ENCODE measurements at regions not wholly inside any gene's neighbourhood (a gene's known extent, or its start where the extent isn't known, plus 50 kb on each side); places are given as distances from the start of the nearest gene placed in this dataset.
"Not testable (repeated sequence)": the region's sequence is repeated elsewhere in the genome, so short reads cannot be mapped to it uniquely, and the experiment has no call there.

DNA sequence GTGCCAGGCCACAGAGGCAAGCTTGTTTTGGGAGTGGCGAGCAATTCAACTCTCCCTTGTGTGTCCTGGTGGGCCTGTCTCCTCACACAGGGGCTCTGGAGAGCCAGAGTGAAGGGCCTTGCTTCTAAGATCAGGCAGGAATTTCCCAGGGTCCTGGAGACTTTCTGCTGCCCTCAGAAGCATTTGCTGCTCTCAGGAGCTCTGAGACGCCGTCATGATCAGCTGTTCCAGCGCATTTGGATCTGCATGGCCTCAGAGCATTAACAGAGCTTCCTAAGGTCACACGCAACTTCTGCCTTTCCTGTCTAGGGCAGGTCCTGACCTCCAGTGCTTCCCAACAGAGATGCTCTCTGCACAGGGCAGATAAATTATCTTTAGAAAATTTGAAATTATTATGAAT lies 52.2 kb upstream of the C10orf90 start:
- no peak for DNase-seq

DNA sequence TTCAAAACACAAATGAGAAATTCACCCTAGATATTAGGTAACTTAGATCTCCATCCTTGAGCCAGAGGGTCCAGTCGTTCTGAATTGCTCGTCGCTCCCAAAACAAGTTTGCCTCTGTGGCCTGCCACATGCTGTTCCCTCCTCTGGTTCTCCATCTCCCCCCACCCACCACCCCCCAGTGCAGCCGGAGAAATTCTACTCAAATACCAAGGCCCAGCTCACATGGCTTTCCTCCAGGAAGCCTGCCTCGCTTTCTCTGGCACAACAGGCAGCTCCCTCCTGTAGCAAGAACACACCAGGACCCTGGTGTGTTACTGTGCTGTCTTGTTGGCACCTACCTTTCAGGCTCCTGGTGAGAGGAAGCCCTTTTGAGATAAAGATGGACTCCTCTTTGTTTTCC lies 52.7 kb upstream of the C10orf90 start:
- DNase-seq: no peak

DNA sequence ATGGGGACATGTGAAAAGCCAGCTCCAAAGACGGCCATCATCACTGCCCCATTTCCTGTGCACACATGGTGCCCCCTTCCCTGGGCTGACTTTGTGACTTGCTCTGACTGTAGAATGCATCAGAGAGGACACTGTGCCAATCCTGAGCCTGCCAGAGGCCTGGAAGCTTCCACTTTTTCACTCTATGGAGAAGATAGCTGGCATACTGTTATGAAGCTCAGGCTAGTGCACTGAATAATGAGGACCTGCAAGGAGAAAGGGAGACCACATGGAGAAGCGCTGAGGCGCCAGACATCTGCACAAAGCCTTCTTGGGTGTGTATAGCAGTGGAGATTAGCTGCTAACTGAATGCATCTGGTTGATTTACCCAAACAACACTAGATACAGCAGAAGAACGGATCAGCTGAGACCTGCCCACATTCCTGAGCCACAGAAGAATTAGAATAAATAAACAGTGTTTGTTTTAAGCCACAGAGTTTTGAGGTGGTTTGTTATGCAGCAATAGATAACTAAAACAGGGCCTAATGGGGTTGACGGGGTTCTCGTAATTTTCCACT lies 58.9 kb upstream of the C10orf90 start:
- no peak for DNase-seq

DNA sequence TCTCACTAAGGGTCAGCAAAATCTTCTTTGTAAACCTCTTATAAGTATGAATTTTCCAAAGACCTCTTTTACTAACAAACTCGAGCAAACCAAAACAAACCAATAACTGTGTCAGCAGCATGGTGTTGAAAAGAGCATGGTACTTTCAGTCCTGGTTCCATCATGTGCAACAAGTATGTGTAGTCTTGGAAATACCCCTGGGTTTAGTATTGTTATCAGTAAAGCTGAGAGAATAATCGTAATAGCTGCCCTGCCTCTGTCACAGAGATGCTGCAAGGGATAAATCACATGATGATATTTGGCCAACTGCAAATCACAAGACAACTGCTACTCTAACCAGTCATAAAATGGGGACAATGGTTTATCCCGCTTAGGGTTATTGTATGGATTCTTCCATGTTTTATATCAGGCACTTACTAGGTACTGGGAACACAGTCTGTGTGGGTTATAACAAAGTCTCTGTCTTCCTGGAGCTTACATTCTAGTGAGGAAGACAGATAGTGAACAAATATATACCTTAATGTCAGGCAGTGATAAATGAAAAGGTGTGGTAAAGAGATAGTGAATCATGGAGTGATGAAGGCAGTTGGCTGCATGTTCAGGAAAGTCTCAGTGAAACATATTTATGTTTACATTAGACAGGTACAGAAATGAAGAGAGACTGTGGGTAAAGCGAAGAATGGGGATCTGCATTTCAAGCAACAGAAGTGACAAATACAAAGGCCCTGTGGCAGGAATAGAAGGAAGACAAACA lies 60.5 kb upstream of the C10orf90 start:
- DNase-seq: no peak

DNA sequence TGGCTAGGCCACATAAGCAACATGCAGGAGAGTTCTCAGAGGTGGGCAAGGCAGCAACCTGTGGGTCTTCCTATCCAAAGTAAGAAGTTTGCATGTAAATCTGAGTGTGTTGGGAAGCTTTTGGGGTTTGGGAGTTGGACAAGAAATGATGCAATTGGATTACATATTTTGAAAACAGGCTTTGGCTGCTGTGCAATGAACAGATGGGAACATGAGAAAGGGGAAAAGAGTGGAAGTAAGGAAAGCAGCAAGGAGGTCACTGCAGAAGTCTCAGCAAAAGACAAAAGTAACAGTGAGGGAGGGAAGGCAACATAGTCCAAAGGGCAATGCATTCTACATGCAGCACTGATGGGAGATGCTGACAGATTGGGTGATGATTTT lies 61.1 kb upstream of the C10orf90 start:
- DNase-seq: peak; percentile 45

DNA sequence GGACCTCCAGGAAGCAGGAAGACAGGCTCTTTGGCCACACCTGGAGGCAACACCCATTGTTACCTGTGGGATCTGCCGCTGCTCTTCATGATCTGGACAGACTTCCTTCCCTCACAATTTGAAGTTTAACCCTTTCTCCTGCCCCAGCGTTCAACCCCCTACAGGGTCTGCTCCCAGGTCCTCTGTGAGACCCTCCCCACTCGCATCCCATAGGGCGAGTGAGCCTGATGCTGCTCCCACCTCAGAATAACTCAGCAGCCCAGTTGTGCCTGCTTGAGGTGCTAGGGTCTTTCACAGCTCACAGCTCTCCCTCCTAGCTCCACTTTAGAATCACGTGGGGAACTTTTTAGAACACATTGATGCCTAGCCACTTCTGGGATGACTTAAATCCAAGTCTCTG lies 61.8 kb upstream of the C10orf90 start:
- DNase-seq: no peak

DNA sequence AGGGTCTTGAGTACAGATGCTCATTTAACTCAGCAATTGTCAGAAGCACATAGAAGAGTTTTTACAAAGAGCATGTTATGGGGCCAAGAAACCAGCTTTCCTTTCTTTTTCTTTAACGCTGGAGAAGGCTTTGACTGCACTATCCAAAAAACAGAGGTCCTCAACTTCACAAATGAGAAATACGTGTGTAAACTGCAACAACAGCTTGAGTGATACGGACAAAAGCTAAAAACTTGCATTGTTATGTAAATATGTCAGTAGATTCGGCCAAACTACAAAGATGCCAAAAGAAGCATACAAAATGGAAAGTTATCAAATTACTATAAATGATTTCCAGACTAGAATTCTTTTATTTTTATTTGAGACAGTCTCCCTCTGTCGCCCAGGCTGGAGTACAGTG lies 62.4 kb upstream of the C10orf90 start:
- DNase-seq: no peak

DNA sequence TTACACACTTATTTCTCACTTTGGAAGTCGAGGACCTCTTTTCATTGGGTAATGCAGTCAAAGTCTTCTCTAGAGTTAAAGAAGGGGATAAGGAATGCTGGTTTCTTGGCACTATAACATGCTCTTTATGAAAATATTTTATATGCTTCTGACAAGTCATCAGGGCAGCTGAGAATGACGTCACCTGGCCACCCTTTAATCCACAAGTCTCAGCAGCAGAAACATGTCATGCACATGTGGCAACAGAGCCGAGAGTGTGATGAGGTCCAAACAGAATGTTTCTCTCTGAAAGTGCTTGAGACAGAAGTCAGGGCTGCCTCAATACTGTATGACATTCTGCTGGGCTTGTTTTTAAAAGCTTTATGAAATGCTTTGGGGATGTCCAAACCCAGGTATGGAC lies 63.5 kb upstream of the C10orf90 start:
- peak; percentile 54 for DNase-seq

DNA sequence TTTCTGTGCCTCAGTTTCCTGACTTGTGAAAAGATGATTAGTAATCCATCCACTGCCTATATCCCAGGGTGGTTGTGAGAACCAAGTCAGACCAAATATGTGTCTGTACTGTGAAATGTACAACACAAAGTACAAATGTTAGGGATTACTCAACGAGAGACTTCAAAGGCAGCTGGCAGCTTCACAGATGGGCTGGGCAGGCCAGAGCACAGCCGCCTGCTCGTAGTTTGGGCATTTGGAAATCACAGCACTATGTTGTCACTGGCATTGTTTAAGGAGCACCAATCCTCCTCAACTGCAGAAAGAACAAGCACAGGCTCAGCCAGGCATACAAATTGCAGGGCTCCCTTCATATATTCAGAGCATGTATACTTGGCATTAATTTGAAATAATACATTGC lies 64.5 kb upstream of the C10orf90 start:
- no peak for DNase-seq

DNA sequence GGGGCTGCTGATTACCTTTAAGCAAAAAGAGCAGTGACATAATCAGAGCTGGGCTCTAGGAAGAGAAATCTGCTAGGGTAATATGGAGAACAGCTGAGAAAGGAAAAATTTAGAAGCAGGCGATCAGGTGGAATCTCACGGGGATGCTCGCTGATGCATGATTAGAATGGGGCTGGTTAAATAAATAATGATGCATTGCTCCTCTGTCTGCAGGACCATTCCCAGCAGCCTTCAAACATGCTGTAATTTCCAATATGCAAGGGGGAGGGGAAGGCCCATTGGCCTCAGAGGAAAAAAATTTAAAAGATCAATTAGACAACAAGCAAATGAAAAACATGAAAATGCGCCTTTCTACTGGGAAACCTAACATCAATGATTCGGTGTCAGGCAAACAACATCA lies 65.6 kb upstream of the C10orf90 start:
- no peak for DNase-seq

DNA sequence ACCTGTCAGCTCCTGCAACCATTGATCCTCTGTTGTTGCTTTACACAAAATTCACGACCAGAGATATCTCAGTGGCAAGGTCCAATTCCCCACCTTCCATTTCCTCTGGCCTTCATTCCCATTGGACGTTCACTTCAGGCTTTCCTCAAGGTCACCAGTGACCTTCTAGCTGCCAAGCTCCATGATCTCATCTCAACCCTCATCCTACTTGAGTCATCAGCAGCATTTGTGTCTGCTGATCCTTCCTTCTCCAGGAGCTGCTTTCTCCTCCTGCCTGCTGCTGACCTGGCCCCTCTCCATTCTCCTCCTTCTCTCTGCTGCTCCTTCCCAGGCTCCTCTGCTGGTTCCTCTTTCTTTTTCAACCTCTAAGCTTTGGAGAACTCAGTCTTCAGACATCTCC lies 66.2 kb upstream of the C10orf90 start:
- peak; percentile 5 for DNase-seq

DNA sequence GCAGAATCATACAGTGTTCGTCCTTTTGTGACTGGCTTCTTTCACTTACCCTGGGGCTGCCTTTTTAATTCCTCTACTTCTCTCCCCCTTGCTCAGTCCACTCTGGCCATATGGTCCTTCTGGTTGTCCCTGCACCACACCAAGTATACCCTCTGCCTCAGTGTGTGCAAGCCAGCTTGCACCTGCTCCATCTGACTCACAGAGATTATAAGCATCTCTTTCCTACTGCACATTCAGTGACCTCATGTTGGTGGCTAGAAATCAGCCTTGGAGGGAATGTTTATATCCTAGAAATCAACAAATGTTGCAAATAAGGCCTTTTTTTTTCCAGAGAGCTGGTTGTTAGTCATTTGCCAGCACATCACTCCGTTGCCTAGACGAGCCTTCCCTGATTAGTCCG lies 67.5 kb upstream of the C10orf90 start:
- DNase-seq: no peak

DNA sequence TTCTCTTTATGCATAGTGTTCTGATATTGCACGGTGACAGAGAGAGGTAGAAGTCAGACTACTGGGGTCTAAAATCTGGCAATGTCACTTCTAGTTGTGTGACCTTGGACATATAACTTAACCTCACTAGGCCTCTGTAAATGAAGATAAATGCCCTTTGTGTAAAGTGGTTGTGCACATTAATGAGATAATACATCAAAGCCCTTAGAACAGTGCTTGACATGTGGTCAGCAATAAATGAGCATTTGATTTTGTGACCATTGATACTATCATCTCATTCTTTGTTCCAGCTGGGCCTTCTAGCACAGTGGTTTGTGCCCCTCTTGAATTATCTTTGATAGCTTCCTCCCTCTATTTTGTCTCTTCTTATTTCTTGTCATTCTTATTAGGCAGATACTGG lies 74.1 kb upstream of the C10orf90 start:
- DNase-seq: no peak

DNA sequence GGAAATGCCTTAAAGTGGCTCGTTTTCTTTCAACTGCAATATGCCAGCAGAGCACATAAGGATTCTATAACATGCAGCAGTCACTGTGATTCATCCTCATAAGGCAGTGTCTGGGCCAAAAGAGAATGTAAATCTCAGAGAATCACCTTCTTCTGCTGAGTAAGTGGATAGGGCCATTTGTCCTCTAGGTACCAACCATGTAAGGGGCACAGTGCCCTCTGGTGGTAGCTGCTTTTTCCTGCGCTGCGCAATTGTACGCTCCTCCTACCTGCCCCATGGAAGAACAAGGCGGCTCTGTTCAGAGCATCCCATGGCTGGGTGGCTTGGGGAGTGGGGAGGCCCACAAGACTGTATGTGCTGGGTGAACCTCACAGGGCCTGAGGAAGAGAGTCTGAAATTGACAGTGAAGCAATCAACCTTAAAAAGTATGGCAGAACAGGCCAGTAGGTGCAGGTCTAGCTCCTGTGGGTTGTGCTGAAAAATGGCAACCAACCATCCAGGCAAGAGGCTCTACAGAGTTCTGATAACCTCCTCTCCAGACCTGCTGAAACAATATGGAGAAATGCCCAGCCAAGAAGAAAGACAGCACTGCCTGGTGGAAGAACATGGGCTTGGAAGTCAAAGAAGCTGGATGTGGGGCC lies 78.6 kb upstream of the C10orf90 start:
- peak; percentile 92 for DNase-seq

DNA sequence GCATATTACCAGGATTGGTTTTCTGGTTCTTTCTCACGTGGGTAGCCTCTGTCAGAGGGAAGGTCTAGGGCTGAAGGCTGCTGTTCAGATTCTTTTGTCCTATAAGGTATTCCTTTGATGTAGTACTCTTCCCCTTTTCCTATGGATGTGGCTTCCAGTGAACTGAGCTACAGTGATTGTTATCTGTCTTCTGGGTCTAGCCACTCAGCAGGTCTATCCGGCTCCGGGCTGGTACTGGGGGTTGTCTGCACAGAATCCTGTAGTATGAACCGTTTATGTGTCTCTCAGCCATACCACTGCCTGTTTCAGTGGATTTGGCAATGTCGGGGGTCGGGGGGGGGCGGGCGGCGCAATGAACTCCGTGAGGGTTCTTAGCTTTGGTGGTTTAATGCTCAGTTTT lies 84.5 kb upstream of the C10orf90 start:
- no peak for DNase-seq

DNA sequence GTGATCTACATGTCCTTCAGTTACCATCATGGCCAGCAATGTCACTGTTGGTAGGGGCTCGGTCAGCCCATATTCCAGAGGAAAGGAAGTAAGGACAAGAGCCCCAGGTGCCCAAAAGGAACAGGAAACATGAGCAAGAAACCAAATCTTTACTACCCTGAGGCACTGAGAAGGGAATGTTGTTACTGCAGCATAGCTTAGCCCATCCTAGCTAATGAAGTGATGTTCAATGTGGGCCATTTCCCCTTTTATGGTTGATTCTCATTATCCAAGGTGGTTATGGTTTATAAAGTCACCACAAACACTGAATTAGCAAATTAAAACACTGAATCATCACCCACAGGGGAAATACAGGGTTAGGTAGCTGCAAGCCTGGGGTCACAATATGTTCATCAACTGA lies 88.4 kb upstream of the C10orf90 start:
- DNase-seq: no peak

DNA sequence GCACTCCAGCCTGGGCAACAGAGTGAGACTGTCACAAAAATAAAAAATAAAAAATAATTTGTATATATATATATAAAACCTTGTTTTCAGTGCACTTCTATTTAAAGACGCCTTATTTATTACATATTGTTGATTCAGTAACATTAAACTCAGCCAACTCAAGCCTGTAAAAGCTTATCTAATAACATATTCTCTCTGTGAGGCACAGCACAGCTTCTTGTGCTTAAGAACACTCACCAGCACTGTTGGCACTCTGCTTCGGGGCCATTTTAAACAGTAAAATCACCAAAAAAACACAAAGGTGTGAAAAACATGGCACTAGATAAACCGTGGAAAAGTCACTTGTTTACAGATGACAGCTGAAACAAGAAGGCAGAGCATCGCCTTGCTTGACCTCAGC lies 89.0 kb upstream of the C10orf90 start:
- DNase-seq: no peak

DNA sequence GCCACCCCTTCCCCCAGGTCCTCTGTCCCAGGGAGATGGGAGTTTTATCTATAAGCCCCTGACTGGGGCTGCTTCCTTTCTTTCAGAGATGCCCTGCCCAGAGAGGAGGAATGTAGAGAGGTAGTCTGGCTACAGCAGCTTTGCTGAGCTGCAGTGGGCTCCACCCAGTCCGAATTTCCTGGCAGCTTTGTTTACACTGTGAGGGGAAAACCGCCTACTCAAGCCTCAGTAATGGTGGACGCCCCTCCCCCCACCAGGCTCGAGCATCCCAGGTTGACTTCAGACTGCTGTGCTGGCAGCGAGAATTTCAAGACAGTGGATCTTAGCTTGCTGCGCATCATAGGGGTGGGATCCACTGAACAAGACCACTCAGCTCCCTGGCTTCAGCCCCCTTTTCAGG lies 96.2 kb upstream of the C10orf90 start:
- not testable (repeated sequence) for DNase-seq

DNA sequence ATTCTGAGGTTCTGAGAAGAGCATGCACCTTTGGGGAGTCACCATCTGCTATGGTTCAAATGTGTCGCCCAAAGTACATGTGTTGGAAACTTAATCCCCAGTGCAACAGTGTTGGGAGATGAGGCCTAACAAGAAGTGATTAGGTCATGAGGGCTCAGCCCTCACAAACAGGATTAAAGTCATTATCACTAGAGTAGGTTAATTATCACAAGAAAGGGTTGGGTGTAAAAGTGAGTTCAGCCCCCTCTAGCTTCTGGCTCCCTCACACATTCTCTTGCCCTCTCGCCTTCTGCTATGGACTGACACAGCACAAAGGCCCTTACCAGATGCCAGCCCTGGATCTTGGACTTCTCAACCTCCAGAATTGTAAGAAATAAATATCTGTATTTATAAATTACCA lies 100.3 kb upstream of the C10orf90 start:
- no peak for DNase-seq

DNA sequence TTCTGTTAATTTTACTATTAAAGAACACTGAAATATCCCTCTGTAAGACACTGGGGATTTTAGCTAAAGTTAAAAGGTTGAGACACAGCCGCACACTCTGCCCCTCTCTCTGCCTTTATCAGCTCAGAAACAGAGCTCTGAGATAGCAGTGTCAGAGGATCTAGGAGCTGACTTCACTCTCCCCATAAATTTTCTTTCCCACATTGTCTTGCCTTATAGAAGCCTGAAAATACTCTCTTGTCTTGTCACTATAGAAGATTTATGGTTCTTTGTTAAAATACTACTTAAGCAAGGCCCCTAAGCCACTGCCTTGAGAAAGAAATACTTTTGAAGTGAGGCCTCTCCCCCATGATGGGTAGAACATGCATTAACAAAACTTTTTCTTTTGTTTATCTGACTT lies 105.7 kb upstream of the C10orf90 start:
- DNase-seq: peak; percentile 13

DNA sequence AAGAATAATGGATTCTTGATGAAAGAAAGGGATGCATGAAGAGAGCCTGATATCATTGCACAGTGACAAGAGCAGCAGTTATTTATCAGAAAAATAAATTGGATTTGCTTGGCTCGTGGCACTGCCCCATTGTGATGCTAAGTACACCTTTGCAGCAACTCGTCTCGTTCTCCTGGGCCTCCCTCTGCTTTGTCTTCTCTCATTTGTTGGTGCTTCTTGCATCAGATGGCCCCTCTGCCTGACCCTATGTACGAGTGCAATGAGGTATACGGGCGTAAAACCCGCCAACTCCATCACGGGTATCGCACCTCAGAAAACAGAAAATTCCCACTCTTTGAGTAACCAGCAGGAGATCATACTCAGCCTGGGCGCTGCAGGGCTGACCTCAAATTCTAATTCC lies 107.2 kb upstream of the C10orf90 start:
- DNase-seq: no peak

DNA sequence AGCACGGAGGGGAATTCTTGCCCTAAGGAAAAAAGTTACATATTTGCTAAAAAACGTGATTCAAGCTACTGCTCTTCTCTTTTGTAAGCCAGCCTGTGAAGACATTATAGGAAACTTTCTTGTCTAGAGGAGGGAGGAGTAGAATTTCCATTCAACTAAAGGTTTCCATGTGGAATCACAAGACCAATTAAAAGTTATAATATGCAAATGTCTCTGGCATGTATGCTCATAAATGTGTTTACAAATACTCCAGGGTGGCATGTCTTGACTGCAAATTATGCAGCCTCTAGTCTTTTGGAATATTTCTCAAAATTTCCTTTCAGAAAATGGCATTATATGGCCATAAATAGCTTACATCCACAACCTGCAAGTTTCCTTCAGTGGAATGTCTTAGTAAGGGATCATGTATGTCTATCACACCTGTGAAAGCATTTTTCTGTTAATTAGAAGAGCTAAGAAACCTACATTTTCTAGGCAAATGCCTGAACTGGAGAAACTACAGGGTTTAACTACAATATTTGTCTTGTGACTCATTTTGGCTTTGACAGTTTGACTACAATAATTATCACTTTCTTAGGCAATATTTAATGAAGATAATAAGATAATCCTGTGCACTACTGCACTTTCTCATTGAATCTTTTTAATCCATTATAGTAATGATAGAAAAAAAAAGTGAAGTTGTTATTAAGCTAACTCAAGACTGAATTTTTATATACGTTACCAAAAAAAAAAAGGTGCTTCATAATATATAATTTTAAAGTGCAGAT lies 111.1 kb upstream of the C10orf90 start:
- no peak for DNase-seq

DNA sequence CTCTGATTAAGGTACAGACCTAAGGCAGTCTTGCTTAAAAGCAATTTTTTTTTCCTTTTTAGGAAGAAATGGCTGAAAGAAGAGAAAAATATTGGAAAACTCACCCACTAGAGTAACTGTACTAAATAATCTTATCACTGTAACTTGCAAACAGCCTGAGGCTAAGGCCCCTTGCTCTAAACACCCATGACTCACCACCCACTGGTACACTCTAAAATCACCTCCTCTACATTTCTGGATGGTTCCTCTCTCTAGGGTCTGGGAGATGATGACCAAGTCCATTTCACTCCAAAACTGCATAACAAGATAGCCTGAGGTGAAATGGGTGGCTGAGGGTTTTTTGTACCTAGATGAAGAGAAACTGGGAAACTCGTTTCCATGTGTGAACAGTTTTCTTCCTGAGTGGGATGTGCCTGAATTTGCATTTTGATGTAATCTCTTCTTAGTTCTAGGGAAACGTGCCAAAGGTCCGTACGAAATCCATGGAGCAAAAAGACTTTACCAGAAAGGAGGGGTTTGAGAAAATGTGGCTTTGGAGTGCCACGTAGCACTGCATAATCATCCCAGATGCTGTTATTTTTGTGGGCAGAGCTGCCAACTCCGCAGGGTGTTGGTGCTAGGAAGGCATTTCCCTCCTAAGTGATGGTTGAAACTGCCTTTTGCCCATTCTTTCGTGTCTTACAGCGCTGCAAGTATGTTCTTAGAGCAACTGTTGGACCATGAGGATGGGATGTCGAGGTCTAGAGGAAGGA lies 113.5 kb upstream of the C10orf90 start:
- no peak for DNase-seq
